ENCODE measurements at regions not wholly inside any gene's neighbourhood (a gene's known extent, or its start where the extent isn't known, plus 50 kb on each side); places are given as distances from the start of the nearest gene placed in this dataset.

DNA sequence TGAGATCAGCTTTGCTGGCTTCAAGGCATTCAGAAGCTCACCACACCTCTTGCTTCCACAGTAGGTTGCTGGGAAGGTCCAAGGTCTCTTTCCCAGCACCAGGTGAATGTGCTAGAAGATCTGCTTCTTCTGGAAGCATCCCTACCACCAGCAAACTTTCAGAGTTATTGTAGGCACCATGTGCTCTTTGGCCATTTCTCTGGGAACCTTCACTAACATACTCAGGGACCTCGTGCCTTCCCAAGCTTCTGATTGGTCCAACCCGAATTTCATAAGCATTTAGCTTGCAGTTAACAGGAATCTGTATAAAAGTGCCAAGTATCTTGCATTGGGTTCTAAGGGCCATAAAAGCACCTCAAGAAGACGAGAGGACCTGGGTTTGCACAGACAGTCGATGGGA is 86.5 kb upstream of the ARL4C start:
- TF ChIP-seq, protein P1, sequence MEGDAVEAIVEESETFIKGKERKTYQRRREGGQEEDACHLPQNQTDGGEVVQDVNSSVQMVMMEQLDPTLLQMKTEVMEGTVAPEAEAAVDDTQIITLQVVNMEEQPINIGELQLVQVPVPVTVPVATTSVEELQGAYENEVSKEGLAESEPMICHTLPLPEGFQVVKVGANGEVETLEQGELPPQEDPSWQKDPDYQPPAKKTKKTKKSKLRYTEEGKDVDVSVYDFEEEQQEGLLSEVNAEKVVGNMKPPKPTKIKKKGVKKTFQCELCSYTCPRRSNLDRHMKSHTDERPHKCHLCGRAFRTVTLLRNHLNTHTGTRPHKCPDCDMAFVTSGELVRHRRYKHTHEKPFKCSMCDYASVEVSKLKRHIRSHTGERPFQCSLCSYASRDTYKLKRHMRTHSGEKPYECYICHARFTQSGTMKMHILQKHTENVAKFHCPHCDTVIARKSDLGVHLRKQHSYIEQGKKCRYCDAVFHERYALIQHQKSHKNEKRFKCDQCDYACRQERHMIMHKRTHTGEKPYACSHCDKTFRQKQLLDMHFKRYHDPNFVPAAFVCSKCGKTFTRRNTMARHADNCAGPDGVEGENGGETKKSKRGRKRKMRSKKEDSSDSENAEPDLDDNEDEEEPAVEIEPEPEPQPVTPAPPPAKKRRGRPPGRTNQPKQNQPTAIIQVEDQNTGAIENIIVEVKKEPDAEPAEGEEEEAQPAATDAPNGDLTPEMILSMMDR (IDR thresholded peaks at IDR 0.05; ENCODE audit: borderline replicate concordance, extremely low read depth, low read length, poor library complexity, severe bottlenecking): no peak
- TF ChIP-seq EZH2 (IDR thresholded peaks at IDR 0.05; ENCODE audit: borderline replicate concordance, low read depth, low read length, severe bottlenecking): no peak
- Histone ChIP-seq H3K9me3 (ENCODE audit: insufficient read depth, low read length, severe bottlenecking) (no peaks in the 10 kb centered on the region), H3K27ac (ENCODE audit: low read length) (no peak overlapping the region), H3K4me3 (ENCODE audit: low read depth in 1 of 2, low read length in 2 of 2) (no peak overlapping the region), H4K20me1 (ENCODE audit: insufficient read depth, low read length) (0 out of 2 replicates have a peak, but pooled peaks cover 4% of the 10 kb centered on the region), H3K36me3 (ENCODE audit: insufficient read depth, low read length) (no peaks in the 10 kb centered on the region), H2AFZ (ENCODE audit: low read depth, low read length) (no peak overlapping the region), H3K4me1 (ENCODE audit: insufficient read depth, low read length) (no peaks in the 10 kb centered on the region), H3K9ac (ENCODE audit: low read depth, low read length) (no peak overlapping the region), H3K27me3 (ENCODE audit: insufficient read depth, low read length, poor library complexity) (peaks cover 24% of the 10 kb centered on the region), H3K4me2 (ENCODE audit: insufficient read depth, low read length) (no peak overlapping the region), H3K79me2 (ENCODE audit: insufficient read depth, low read length) (no peaks in the 10 kb centered on the region)
- DNase-seq: no peak
- no peak for ATAC-seq (ENCODE audit: insufficient read depth, low read depth)

DNA sequence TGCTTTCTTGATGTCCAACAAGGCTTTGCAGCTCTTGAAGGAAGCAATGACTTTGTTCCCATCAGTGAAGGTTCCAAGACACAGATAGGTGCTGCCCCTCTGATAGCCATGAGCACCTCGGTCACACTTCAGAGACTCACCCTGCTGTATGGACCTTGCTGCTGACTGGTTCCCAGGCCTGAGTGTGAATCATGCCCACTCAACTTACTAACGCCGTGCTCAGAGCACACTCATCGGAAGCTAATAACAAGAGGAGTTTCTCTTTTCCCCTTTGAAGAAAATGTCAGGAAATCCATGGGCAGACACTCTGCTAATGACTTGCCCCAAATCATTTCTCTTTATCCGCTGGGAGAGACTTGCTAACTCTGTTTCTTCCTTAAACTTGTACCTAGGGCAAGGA is 83.8 kb upstream of the ARL4C start:
- H3K79me2 ChIP-seq (ENCODE audit: insufficient read depth, low read length): no peaks in the 10 kb centered on the region
- no peak overlapping the region for H3K9ac ChIP-seq (ENCODE audit: low read depth, low read length)
- H3K36me3 ChIP-seq (ENCODE audit: insufficient read depth, low read length): no peaks in the 10 kb centered on the region
- H4K20me1 ChIP-seq (ENCODE audit: insufficient read depth, low read length): 0 out of 2 replicates have a peak, but pooled peaks cover 5% of the 10 kb centered on the region
- ATAC-seq (ENCODE audit: insufficient read depth, low read depth): no peak
- no peak overlapping the region for H3K4me2 ChIP-seq (ENCODE audit: insufficient read depth, low read length)
- no peak overlapping the region for H3K27ac ChIP-seq (ENCODE audit: low read length)
- no peak overlapping the region for H3K4me3 ChIP-seq (ENCODE audit: low read depth in 1 of 2, low read length in 2 of 2)
- no peaks in the 10 kb centered on the region for H3K9me3 ChIP-seq (ENCODE audit: insufficient read depth, low read length, severe bottlenecking)
- H3K27me3 ChIP-seq (ENCODE audit: insufficient read depth, low read length, poor library complexity): peaks cover 32% of the 10 kb centered on the region
- H2AFZ ChIP-seq (ENCODE audit: low read depth, low read length): no peak overlapping the region
- no peak for TF ChIP-seq EZH2 (IDR thresholded peaks at IDR 0.05; ENCODE audit: borderline replicate concordance, low read depth, low read length, severe bottlenecking)
- TF ChIP-seq, protein P1 (IDR thresholded peaks at IDR 0.05; ENCODE audit: borderline replicate concordance, extremely low read depth, low read length, poor library complexity, severe bottlenecking): no peak
- DNase-seq: no peak
- H3K4me1 ChIP-seq (ENCODE audit: insufficient read depth, low read length): no peaks in the 10 kb centered on the region

DNA sequence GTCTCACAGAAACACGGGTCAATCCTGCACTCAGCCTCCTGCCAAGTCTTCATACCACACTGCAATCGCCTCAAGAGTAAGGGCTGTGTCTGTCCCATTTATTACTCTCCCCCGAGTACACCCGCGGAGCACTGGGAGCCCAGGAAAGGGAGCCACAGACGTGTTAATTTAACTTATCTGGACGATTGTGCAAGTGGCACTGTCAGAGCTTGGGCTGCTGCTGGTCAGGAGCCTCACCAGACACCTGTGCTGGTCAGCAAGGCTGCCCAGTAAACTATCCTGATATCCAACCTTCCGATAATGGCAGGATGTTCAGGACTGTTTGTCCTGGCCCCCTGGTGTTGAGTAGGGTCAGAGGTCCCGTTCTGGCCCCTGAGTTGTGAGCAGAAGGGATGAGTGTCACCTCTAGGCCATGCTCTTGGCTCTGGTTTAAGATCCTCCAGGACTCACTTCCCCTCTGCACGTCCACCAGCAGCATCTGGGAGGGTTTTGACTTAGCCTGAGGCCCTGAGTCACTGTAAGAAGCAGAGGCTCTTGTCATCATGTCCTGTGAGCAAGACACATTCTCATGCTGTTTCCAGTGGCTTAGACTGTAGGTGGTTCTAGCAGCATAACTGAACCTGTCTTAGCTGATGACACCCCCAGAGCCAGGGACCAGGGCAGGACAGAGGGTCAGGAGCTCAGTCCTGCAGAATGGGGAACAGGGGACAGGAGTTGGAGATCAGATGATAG is 82.5 kb upstream of the ARL4C start:
- H3K4me2 ChIP-seq (ENCODE audit: insufficient read depth, low read length): no peak overlapping the region
- H3K4me1 ChIP-seq (ENCODE audit: insufficient read depth, low read length): no peaks in the 10 kb centered on the region
- H2AFZ ChIP-seq (ENCODE audit: low read depth, low read length): no peak overlapping the region
- H3K79me2 ChIP-seq (ENCODE audit: insufficient read depth, low read length): no peaks in the 10 kb centered on the region
- H3K4me3 ChIP-seq (ENCODE audit: low read depth in 1 of 2, low read length in 2 of 2): no peak overlapping the region
- no peak for TF ChIP-seq EZH2 (IDR thresholded peaks at IDR 0.05; ENCODE audit: borderline replicate concordance, low read depth, low read length, severe bottlenecking)
- no peaks in the 10 kb centered on the region for H3K9me3 ChIP-seq (ENCODE audit: insufficient read depth, low read length, severe bottlenecking)
- H3K27ac ChIP-seq (ENCODE audit: low read length): no peak overlapping the region
- H4K20me1 ChIP-seq (ENCODE audit: insufficient read depth, low read length): 0 out of 2 replicates have a peak, but pooled peaks cover 5% of the 10 kb centered on the region
- DNase-seq (no peak), ATAC-seq (ENCODE audit: insufficient read depth, low read depth) (no peak)
- no peak overlapping the region for H3K9ac ChIP-seq (ENCODE audit: low read depth, low read length)
- peaks cover 36% of the 10 kb centered on the region for H3K27me3 ChIP-seq (ENCODE audit: insufficient read depth, low read length, poor library complexity)
- H3K36me3 ChIP-seq (ENCODE audit: insufficient read depth, low read length): no peaks in the 10 kb centered on the region

DNA sequence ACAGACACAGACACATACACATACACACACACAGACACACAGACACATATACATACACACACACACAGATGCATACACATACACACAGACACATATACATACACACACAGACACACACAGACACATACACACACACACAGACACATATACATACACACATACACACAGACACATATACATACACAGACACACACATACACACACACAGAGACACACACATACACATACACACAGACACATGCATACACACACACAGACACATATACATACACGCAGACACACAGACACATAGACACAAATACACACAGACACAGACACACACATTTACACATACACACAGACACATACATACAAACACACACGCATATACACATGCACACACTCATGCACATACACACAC is 81.5 kb upstream of the ARL4C start:
- no peak for TF ChIP-seq EZH2 (IDR thresholded peaks at IDR 0.05; ENCODE audit: borderline replicate concordance, low read depth, low read length, severe bottlenecking)
- TF ChIP-seq, protein P1 (IDR thresholded peaks at IDR 0.05; ENCODE audit: borderline replicate concordance, extremely low read depth, low read length, poor library complexity, severe bottlenecking): no peak
- DNase-seq (no peak), ATAC-seq (ENCODE audit: insufficient read depth, low read depth) (no peak)
- no peak overlapping the region for H3K9ac ChIP-seq (ENCODE audit: low read depth, low read length)
- no peaks in the 10 kb centered on the region for H3K4me1 ChIP-seq (ENCODE audit: insufficient read depth, low read length)
- H3K36me3 ChIP-seq (ENCODE audit: insufficient read depth, low read length): no peaks in the 10 kb centered on the region
- no peak overlapping the region for H2AFZ ChIP-seq (ENCODE audit: low read depth, low read length)
- no peak overlapping the region for H3K27ac ChIP-seq (ENCODE audit: low read length)
- no peaks in the 10 kb centered on the region for H3K9me3 ChIP-seq (ENCODE audit: insufficient read depth, low read length, severe bottlenecking)
- no peaks in the 10 kb centered on the region for H3K79me2 ChIP-seq (ENCODE audit: insufficient read depth, low read length)
- H3K27me3 ChIP-seq (ENCODE audit: insufficient read depth, low read length, poor library complexity): peaks cover 33% of the 10 kb centered on the region
- no peak overlapping the region for H3K4me3 ChIP-seq (ENCODE audit: low read depth in 1 of 2, low read length in 2 of 2)
- H4K20me1 ChIP-seq (ENCODE audit: insufficient read depth, low read length): 0 out of 2 replicates have a peak, but pooled peaks cover 5% of the 10 kb centered on the region
- H3K4me2 ChIP-seq (ENCODE audit: insufficient read depth, low read length): no peak overlapping the region

Data from DND-41 (cell line).